ENCODE measurements at regions not wholly inside any gene's neighbourhood (a gene's known extent, or its start where the extent isn't known, plus 50 kb on each side); places are given as distances from the start of the nearest gene placed in this dataset.

GRCh38 chr20:61138566-61138965, 113.5 kb upstream of the CDH4 start:
- H3K27me3 ChIP-seq (ENCODE audit: insufficient read depth, poor library complexity, severe bottlenecking) = no peaks in the 10 kb centered on the region

DNA sequence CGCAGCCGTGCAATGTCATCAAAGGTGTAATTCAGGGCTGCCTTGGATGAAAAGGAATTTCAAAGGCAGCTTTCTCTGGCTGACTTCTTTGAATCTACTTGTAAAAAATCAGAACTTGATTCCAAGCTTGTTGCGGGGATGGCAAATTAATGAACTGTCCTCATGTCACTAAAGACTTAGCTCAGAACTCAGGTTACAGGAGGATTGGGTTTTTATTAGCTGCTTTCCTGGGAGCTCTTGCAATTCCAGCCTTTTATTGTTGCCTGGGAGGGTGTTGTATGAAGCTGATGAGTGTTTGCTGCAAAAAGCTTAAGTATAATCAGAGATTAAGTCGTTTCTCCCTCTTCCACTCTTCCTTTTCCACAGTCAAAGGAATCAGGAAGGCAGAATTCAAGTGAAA, 113.0 kb upstream of the CDH4 start:
- DNase-seq (ENCODE audit: low read depth in 1 of 2, low spot score in 1 of 2) = no peak

More at GRCh38 chr20:61138566-61138965, 113.5 kb upstream of the CDH4 start:
- no peak for DNase-seq (ENCODE audit: low read depth in 1 of 2, low spot score in 1 of 2)
- Histone ChIP-seq H3K4me3 (replicated peaks; ENCODE audit: insufficient read depth, low read length) (no peak overlapping the region), H3K27ac (replicated peaks) (no peak overlapping the region)
- TF ChIP-seq, protein P1, sequence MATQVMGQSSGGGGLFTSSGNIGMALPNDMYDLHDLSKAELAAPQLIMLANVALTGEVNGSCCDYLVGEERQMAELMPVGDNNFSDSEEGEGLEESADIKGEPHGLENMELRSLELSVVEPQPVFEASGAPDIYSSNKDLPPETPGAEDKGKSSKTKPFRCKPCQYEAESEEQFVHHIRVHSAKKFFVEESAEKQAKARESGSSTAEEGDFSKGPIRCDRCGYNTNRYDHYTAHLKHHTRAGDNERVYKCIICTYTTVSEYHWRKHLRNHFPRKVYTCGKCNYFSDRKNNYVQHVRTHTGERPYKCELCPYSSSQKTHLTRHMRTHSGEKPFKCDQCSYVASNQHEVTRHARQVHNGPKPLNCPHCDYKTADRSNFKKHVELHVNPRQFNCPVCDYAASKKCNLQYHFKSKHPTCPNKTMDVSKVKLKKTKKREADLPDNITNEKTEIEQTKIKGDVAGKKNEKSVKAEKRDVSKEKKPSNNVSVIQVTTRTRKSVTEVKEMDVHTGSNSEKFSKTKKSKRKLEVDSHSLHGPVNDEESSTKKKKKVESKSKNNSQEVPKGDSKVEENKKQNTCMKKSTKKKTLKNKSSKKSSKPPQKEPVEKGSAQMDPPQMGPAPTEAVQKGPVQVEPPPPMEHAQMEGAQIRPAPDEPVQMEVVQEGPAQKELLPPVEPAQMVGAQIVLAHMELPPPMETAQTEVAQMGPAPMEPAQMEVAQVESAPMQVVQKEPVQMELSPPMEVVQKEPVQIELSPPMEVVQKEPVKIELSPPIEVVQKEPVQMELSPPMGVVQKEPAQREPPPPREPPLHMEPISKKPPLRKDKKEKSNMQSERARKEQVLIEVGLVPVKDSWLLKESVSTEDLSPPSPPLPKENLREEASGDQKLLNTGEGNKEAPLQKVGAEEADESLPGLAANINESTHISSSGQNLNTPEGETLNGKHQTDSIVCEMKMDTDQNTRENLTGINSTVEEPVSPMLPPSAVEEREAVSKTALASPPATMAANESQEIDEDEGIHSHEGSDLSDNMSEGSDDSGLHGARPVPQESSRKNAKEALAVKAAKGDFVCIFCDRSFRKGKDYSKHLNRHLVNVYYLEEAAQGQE (IDR thresholded peaks at IDR 0.05; ENCODE audit: insufficient replicate concordance, low read depth) = no peak
- TF ChIP-seq POLR2AphosphoS5 (IDR thresholded peaks at IDR 0.05; ENCODE audit: low read depth) = no peak
- TF ChIP-seq SPI1 (IDR thresholded peaks at IDR 0.05; ENCODE audit: borderline replicate concordance, low read depth) = no peak
- TF ChIP-seq GABPA (IDR thresholded peaks at IDR 0.05; ENCODE audit: low read depth) = no peak
- TF ChIP-seq, protein P2, sequence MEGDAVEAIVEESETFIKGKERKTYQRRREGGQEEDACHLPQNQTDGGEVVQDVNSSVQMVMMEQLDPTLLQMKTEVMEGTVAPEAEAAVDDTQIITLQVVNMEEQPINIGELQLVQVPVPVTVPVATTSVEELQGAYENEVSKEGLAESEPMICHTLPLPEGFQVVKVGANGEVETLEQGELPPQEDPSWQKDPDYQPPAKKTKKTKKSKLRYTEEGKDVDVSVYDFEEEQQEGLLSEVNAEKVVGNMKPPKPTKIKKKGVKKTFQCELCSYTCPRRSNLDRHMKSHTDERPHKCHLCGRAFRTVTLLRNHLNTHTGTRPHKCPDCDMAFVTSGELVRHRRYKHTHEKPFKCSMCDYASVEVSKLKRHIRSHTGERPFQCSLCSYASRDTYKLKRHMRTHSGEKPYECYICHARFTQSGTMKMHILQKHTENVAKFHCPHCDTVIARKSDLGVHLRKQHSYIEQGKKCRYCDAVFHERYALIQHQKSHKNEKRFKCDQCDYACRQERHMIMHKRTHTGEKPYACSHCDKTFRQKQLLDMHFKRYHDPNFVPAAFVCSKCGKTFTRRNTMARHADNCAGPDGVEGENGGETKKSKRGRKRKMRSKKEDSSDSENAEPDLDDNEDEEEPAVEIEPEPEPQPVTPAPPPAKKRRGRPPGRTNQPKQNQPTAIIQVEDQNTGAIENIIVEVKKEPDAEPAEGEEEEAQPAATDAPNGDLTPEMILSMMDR (IDR thresholded peaks at IDR 0.05; ENCODE audit: insufficient read depth, low read length) = no peak

DNA sequence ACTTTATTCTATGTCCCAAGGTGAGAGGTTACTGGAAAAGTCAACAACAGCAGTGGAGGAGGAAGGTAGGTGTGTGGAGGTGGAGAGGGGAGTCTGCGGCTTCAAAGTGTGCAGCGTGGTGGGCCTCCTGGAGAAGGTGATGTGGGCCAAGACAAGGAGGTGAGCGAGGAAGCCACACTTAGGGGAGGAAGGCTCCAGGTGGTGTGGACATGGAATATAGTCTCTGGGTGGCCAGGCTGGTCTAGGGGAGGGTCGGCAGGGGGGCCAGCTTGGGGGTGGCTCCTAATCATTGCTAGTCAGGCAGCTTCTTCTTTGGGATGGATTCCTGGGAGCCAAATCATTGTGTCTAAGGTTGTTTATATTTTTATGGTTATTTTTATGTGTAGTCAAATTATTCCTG, 111.5 kb upstream of the CDH4 start:
- no peak overlapping the region for H3K27ac ChIP-seq (replicated peaks)
- TF ChIP-seq GABPA (IDR thresholded peaks at IDR 0.05; ENCODE audit: low read depth) = no peak
- H3K27me3 ChIP-seq (ENCODE audit: insufficient read depth, poor library complexity, severe bottlenecking) = no peaks in the 10 kb centered on the region
- DNase-seq (ENCODE audit: low read depth in 1 of 2, low spot score in 1 of 2) = no peak
- H3K4me3 ChIP-seq (replicated peaks; ENCODE audit: insufficient read depth, low read length) = no peak overlapping the region

More for the DNA sequence above, 113.0 kb upstream of the CDH4 start:
- H3K27ac ChIP-seq (replicated peaks) = no peak overlapping the region
- H3K4me3 ChIP-seq (replicated peaks; ENCODE audit: insufficient read depth, low read length) = no peak overlapping the region
- no peak for TF ChIP-seq GABPA (IDR thresholded peaks at IDR 0.05; ENCODE audit: low read depth)
- TF ChIP-seq, protein P2 (IDR thresholded peaks at IDR 0.05; ENCODE audit: insufficient read depth, low read length) = no peak
- TF ChIP-seq, protein P1 (IDR thresholded peaks at IDR 0.05; ENCODE audit: insufficient replicate concordance, low read depth) = no peak
- TF ChIP-seq POLR2AphosphoS5 (IDR thresholded peaks at IDR 0.05; ENCODE audit: low read depth) = no peak
- no peak for TF ChIP-seq SPI1 (IDR thresholded peaks at IDR 0.05; ENCODE audit: borderline replicate concordance, low read depth)
- no peaks in the 10 kb centered on the region for H3K27me3 ChIP-seq (ENCODE audit: insufficient read depth, poor library complexity, severe bottlenecking)

DNA sequence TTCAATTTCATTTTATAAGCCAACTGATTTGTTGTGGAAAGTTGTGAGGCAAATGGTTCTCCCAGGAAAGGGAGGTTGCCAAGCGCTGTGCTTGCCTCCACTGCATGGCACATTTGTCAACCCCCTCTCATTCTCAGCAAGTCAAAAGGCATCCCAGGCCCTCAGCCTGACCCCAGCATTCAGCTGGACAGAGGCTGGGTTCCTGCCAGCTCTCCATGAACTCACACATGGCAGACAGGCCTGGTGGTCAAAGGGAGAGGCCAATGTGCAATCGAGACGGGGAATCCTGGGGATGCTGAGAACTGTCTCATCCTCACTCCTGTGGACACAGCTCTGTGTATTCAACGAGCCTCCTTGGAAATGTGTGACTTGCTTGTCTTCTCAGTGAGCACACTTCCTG, 106.0 kb upstream of the CDH4 start:
- DNase-seq (ENCODE audit: low read depth in 1 of 2, low spot score in 1 of 2) = no peak
- H3K27me3 ChIP-seq (ENCODE audit: insufficient read depth, poor library complexity, severe bottlenecking) = no peaks in the 10 kb centered on the region
- no peak overlapping the region for H3K4me3 ChIP-seq (replicated peaks; ENCODE audit: insufficient read depth, low read length)
- TF ChIP-seq, protein P1 (IDR thresholded peaks at IDR 0.05; ENCODE audit: insufficient replicate concordance, low read depth) = no peak
- no peak for TF ChIP-seq GABPA (IDR thresholded peaks at IDR 0.05; ENCODE audit: low read depth)
- no peak overlapping the region for H3K27ac ChIP-seq (replicated peaks)

All from HL-60 (cell line).